H1 (cell line): ENCODE measurements at regions not wholly inside any gene's neighbourhood (a gene's known extent, or its start where the extent isn't known, plus 50 kb on each side); places are given as distances from the start of the nearest gene placed in this dataset.

Experiments used
- ASH2L ChIP-seq: fragments of 200-600, 300-600 bp; sonication (generic); IDR thresholded peaks from one replicate; pipeline ENCODE4 v1.7.1; 2017; ENCODE audit warnings: low read length
- BRCA1 ChIP-seq: IDR thresholded peaks from 2 replicates; pipeline ENCODE4 v1.6.1; 2012; ENCODE audit warnings: low read depth, low read length, improper control_type of control experiment
- CREB1 ChIP-seq: IDR thresholded peaks from 2 replicates; pipeline ENCODE4 v1.6.1; 2012; ENCODE audit warnings: inconsistent platforms
- CTBP2 ChIP-seq: IDR thresholded peaks from 2 replicates; pipeline ENCODE4 v1.7.0; 2011; ENCODE audit warnings: borderline replicate concordance, mild to moderate bottlenecking, moderate library complexity, mixed read lengths, low read length; ENCODE audit not compliant: insufficient read depth, insufficient read length
- EGR1 ChIP-seq: IDR thresholded peaks from 2 replicates; pipeline ENCODE4 v1.6.1; 2011; ENCODE audit warnings: low read depth, low read length, borderline replicate concordance
- HDAC2 ChIP-seq, 2 experiments: fragments of 300-600 bp in 1 of 2; sonication (generic) in 1 of 2; IDR thresholded peaks; 2 replicates each; pipeline ENCODE4 v1.6.1; 2011 to 2012; ENCODE audit warnings: low read depth in 2 of 2, low read length in 2 of 2, mild to moderate bottlenecking in 2 of 2, moderate library complexity in 2 of 2, borderline replicate concordance in 1 of 2, inconsistent platforms in 1 of 2
- JUND ChIP-seq: IDR thresholded peaks from 2 replicates; pipeline ENCODE4 v1.6.1; 2011; ENCODE audit warnings: mild to moderate bottlenecking, improper control_type of control experiment, low read length
- KDM1A ChIP-seq: fragments of 200-600, 300-600 bp; sonication (generic); IDR thresholded peaks from 2 replicates; pipeline ENCODE4 v1.7.1; 2016; ENCODE audit warnings: mild to moderate bottlenecking, low read length, borderline replicate concordance
- KDM5A ChIP-seq: fragments of 200-600 bp; IDR thresholded peaks from 2 replicates; pipeline ENCODE4 v1.7.1; 2012; ENCODE audit warnings: mild to moderate bottlenecking, low read length, inconsistent platforms, mixed read lengths
- MAFK ChIP-seq: IDR thresholded peaks from 2 replicates; pipeline ENCODE4 v1.6.1; 2012; ENCODE audit warnings: low read depth, mild to moderate bottlenecking, improper control_type of control experiment, low read length
- NANOG ChIP-seq: IDR thresholded peaks from 2 replicates; pipeline ENCODE4 v1.6.1; 2011; ENCODE audit warnings: low read length, low read depth, mild to moderate bottlenecking, inconsistent platforms; ENCODE audit not compliant: insufficient read depth, poor library complexity, severe bottlenecking
- NRF1 ChIP-seq: IDR thresholded peaks from 2 replicates; pipeline ENCODE4 v1.6.1; 2011; ENCODE audit warnings: mild to moderate bottlenecking, low read depth, low read length, improper control_type of control experiment
- RNF2 ChIP-seq: fragments of 200-900, 300-1000 bp; sonication (generic); IDR thresholded peaks from 2 replicates; pipeline ENCODE4 v1.7.1; 2016; ENCODE audit warnings: borderline replicate concordance, low read depth, mild to moderate bottlenecking, antibody characterized with exemption, low read length; ENCODE audit not compliant: poor library complexity, severe bottlenecking; ENCODE audit errors: missing control alignments
- SP4 ChIP-seq: IDR thresholded peaks from 2 replicates; pipeline ENCODE4 v1.6.1; 2012; ENCODE audit warnings: low read length, inconsistent platforms
- SUZ12 ChIP-seq: fragments of 200-600 bp; sonication (generic); IDR thresholded peaks from 2 replicates; pipeline ENCODE4 v1.6.1; 2012; ENCODE audit warnings: mild to moderate bottlenecking, inconsistent platforms, low read length, moderate library complexity, mixed read lengths
- TBP ChIP-seq: IDR thresholded peaks from 2 replicates; pipeline ENCODE4 v1.6.1; 2011; ENCODE audit warnings: low read depth, low read length, improper control_type of control experiment
- TEAD4 ChIP-seq: IDR thresholded peaks from 2 replicates; pipeline ENCODE4 v1.6.1; 2012; ENCODE audit warnings: low read depth, low read length, inconsistent platforms, mixed read lengths
- USF2 ChIP-seq: IDR thresholded peaks from 2 replicates; pipeline ENCODE4 v1.6.1; 2011; ENCODE audit warnings: low read length, improper control_type of control experiment
- ZNF274 ChIP-seq: IDR thresholded peaks from 2 replicates; pipeline ENCODE4 v1.7.0; 2012; ENCODE audit warnings: low read length, borderline replicate concordance; ENCODE audit errors: extremely low read depth
- TF ChIP-seq, protein P1 (sequence below): IDR thresholded peaks from 2 replicates; pipeline ENCODE4 v1.6.1; 2012; ENCODE audit warnings: low read length, inconsistent platforms
- TF ChIP-seq, protein P2 (sequence below): IDR thresholded peaks from 2 replicates; pipeline ENCODE4 v1.6.1; 2012; ENCODE audit warnings: inconsistent platforms

GRCh38 chr4:41873380-41874295, 61.6 kb upstream of the TMEM33 start (continued):
- TF ChIP-seq HDAC2 (IDR thresholded peaks at IDR 0.05; ENCODE audit: borderline replicate concordance in 1 of 2, low read depth in 2 of 2, low read length in 2 of 2): no peak
- TF ChIP-seq ASH2L: no peak
- TF ChIP-seq NANOG: no peak
- TF ChIP-seq USF2: no peak
- no peak for TF ChIP-seq MAFK
- TF ChIP-seq TBP: no peak
- no peak for TF ChIP-seq JUND
- TF ChIP-seq, protein P1, sequence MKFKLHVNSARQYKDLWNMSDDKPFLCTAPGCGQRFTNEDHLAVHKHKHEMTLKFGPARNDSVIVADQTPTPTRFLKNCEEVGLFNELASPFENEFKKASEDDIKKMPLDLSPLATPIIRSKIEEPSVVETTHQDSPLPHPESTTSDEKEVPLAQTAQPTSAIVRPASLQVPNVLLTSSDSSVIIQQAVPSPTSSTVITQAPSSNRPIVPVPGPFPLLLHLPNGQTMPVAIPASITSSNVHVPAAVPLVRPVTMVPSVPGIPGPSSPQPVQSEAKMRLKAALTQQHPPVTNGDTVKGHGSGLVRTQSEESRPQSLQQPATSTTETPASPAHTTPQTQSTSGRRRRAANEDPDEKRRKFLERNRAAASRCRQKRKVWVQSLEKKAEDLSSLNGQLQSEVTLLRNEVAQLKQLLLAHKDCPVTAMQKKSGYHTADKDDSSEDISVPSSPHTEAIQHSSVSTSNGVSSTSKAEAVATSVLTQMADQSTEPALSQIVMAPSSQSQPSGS: no peak
- no peak for TF ChIP-seq KDM5A
- TF ChIP-seq KDM1A: no peak
- peak; percentile 81 for TF ChIP-seq CTBP2
- peak; percentile 88 for TF ChIP-seq RNF2
- TF ChIP-seq, protein P2, sequence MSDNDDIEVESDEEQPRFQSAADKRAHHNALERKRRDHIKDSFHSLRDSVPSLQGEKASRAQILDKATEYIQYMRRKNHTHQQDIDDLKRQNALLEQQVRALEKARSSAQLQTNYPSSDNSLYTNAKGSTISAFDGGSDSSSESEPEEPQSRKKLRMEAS: no peak
- TF ChIP-seq SUZ12: peak; percentile 90
- no peak for TF ChIP-seq CREB1
- no peak for TF ChIP-seq TEAD4
- TF ChIP-seq NRF1: no peak
- no peak for TF ChIP-seq ZNF274
- TF ChIP-seq BRCA1: no peak
- TF ChIP-seq EGR1: no peak
- TF ChIP-seq SP4: 0 out of 2 replicates have a peak, but pooled peaks have one; percentile 47
